Stomach (tissue), 4 donors: ENCODE measurements at regions not wholly inside any gene's neighbourhood (a gene's known extent, or its start where the extent isn't known, plus 50 kb on each side); places are given as distances from the start of the nearest gene placed in this dataset.

Experiments used
- POLR2AphosphoS5 ChIP-seq, 3 donors: sonication (generic); formaldehyde crosslinking; IDR thresholded peaks; one replicate each; pipeline ENCODE4 v1.6.1; 2016; ENCODE audit warnings: antibody characterized with exemption in 3 of 3
- TF ChIP-seq, protein P1 (sequence below), 7 experiments: fragments of 450-650 bp in 4 of 7; fragments of 200-600 bp in 3 of 7; sonication (generic) in 3 of 7; IDR thresholded peaks; one replicate each; pipeline ENCODE4 v1.5.1; 2016 to 2019; ENCODE audit warnings: antibody characterized with exemption in 7 of 7, control low read depth in 2 of 7, mild to moderate bottlenecking in 1 of 7

DNA sequence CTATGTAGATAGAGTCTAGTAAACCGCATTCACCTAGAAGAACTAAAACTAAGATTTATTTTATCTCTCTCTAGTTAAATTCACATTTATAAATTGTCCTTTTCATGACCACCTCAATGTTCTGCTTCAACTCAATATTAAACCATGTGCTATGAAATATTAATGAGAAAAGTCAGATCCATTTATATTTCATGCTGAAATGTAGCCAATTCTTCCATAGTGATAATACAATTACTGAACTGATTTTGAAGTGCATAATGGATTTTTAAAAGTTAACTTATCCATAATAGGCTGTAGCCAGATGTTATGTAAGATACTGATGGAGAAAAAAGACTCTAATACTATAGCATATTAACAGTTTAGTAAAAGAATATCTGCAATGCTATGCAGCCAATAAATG is 479.7 kb upstream of the PCDH15 start:
- TF ChIP-seq, protein P1, sequence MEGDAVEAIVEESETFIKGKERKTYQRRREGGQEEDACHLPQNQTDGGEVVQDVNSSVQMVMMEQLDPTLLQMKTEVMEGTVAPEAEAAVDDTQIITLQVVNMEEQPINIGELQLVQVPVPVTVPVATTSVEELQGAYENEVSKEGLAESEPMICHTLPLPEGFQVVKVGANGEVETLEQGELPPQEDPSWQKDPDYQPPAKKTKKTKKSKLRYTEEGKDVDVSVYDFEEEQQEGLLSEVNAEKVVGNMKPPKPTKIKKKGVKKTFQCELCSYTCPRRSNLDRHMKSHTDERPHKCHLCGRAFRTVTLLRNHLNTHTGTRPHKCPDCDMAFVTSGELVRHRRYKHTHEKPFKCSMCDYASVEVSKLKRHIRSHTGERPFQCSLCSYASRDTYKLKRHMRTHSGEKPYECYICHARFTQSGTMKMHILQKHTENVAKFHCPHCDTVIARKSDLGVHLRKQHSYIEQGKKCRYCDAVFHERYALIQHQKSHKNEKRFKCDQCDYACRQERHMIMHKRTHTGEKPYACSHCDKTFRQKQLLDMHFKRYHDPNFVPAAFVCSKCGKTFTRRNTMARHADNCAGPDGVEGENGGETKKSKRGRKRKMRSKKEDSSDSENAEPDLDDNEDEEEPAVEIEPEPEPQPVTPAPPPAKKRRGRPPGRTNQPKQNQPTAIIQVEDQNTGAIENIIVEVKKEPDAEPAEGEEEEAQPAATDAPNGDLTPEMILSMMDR (IDR thresholded peaks at IDR 0.05), result no peak
- no peak for TF ChIP-seq POLR2AphosphoS5 (IDR thresholded peaks at IDR 0.05)
